Activated CD8-positive, alpha-beta memory T cell treated with anti-CD3 and anti-CD28 coated beads, Interleukin-2, amount 10 ng/mL, durations not matched to agents 7 days and 5 days (primary cell): ENCODE measurements at regions not wholly inside any gene's neighbourhood (a gene's known extent, or its start where the extent isn't known, plus 50 kb on each side); places are given as distances from the start of the nearest gene placed in this dataset.

Experiments
- ATAC-seq: fragments of 150-1000 bp; cut with Tn5 transposase; one replicate; pipeline ENCODE4 v1.10.0; 2021; ENCODE audit warnings: moderate library complexity
- CTCF ChIA-PET: fragments of 350-600 bp; sonication (Branson Sonifier 250); formaldehyde crosslinking; loops from one replicate; lab custom pipeline; 2021; ENCODE audit warnings: antibody characterized with exemption; lab: Charles Lee
- DNase-seq: peaks from one replicate; pipeline ENCODE4 v3.0.0-alpha.2; 2020
- H3K27ac Mint-ChIP-seq: one replicate; pipeline ENCODE4 v1.8.0; 2021; ENCODE audit warnings: mild to moderate bottlenecking, mixed read lengths
- H3K27me3 Mint-ChIP-seq: one replicate; pipeline ENCODE4 v1.8.0; 2021; ENCODE audit warnings: mixed read lengths
- H3K36me3 Mint-ChIP-seq: one replicate; pipeline ENCODE4 v1.8.0; 2021; ENCODE audit warnings: mild to moderate bottlenecking, mixed read lengths
- H3K4me1 Mint-ChIP-seq: one replicate; pipeline ENCODE4 v1.8.0; 2021; ENCODE audit warnings: mixed read lengths
- H3K4me3 Mint-ChIP-seq: one replicate; pipeline ENCODE4 v1.8.0; 2021; ENCODE audit warnings: mild to moderate bottlenecking, moderate library complexity, mixed read lengths
- H3K9me3 Mint-ChIP-seq: one replicate; pipeline ENCODE4 v1.8.0; 2022; ENCODE audit warnings: low read depth, mixed read lengths

DNA sequence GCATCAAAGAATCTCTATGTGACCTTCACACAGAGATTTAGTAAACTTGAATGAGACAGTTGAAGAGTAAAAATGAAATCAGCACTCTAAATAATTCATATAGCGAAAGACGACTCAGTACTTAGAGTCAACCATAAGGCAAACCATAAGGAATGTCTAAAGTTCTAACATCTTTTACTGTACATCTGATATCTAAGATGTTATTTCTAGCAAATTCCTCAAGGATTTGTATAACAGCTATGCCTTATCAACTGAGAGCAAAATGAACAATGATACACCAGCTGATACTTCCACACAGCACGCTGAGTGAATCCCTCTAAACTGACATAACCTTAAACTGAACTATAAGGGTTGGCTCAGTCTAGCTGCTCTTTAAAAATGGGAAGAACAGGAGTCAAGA, 760.3 kb downstream of the EFNA5 start:
- Mint-ChIP-seq H3K36me3 (no peaks in the 10 kb centered on the region), H3K9me3 (peaks cover 2% of the 10 kb centered on the region), H3K4me3 (no peak overlapping the region), H3K27ac (no peak overlapping the region), H3K4me1 (no peaks in the 10 kb centered on the region), H3K27me3 (no peaks in the 10 kb centered on the region)
- no peak for ATAC-seq
- no peak for DNase-seq
- CTCF ChIA-PET: no interaction called here

DNA sequence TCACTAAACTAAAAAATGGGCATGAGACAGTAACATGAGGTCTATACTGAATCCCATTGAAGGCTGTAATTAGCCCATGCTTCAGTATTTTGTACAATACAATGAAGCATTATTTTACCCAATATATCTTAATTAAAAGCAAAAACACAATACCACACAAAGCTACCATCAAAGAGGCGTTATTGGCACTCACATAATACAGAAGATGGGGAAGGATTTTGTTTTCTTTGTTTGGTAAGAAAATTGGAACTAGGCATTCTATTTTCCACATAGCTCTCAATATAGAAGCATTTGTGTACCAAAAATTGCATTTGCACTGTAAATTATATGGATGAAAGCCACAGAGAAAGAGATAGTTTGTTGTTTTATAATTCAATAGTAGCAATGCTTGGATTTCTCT, 761.0 kb downstream of the EFNA5 start:
- CTCF ChIA-PET: no interaction called here
- H3K27ac Mint-ChIP-seq: no peak overlapping the region

DNA sequence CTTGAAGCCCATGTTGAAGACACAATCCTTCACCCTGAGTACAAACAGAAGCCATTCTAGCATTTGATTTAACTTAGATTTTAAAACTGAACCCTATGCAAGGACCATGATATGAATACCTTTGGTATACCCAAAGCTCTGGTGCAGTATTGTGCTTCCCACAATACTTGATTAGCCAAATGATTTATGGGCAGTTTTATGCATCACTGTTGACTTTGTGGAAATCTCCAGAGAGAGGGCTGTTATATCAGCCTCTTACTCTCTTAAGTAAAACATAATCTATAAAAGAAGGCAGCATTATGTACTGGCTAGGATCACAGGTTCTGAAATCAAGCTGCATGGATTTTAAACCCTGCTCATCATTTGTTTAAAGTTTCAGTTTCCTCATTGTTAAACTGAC, 762.8 kb downstream of the EFNA5 start:
- ATAC-seq (no peak), DNase-seq (no peak)
- no peaks in the 10 kb centered on the region for H3K36me3 Mint-ChIP-seq
- no peak overlapping the region for H3K4me3 Mint-ChIP-seq
- H3K9me3 Mint-ChIP-seq: peaks cover 4% of the 10 kb centered on the region
- no peaks in the 10 kb centered on the region for H3K4me1 Mint-ChIP-seq
- no peaks in the 10 kb centered on the region for H3K27me3 Mint-ChIP-seq
- no peak overlapping the region for H3K27ac Mint-ChIP-seq
- CTCF ChIA-PET: no interaction called here

More for the DNA sequence above, 761.0 kb downstream of the EFNA5 start:
- no peaks in the 10 kb centered on the region for H3K4me1 Mint-ChIP-seq
- no peak overlapping the region for H3K4me3 Mint-ChIP-seq
- H3K27me3 Mint-ChIP-seq: no peaks in the 10 kb centered on the region
- ATAC-seq (no peak), DNase-seq (no peak)
- no peaks in the 10 kb centered on the region for H3K36me3 Mint-ChIP-seq
- H3K9me3 Mint-ChIP-seq: peaks cover 2% of the 10 kb centered on the region

DNA sequence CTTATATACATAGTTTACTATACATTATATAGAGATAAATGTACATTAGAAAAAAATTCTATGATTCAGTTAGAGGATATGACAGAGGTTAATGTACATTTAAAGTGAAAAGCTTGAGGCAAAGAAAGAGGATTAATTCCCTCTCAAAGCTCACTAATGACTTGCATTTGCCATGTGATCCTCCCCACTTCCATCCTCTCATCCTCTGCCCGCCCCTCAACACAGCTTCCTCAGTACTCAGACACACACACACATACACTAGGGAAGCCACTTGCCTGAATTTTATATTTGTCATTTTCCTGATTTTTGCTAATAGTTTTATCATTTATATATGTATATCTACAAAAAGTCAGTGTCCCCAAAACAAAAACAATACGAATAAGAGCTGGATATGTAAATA, 764.5 kb downstream of the EFNA5 start:
- Mint-ChIP-seq H3K4me1 (no peaks in the 10 kb centered on the region), H3K4me3 (no peak overlapping the region), H3K27me3 (no peaks in the 10 kb centered on the region), H3K27ac (no peak overlapping the region), H3K9me3 (peaks cover 4% of the 10 kb centered on the region), H3K36me3 (no peaks in the 10 kb centered on the region)
- no peak for DNase-seq
- no peak for ATAC-seq
- CTCF ChIA-PET: no interaction called here

DNA sequence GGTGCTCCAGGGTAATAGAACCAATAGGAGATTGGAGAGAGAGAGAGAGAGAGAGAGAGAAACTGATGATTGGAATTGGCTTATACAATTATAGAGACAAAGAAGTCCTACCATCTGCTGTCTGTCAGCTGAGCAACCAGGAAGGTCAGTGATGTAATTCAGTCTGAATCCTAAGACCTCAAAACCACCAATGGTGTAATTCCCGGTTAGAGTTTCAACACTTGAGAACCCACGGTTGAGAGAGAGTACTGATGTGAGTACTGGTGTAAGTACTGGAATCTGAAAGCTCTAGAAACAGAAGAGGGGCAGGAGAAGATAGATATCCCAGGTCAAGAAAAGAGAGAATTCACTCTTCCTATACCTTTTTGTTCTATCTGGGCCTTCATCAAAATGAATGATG, 775.8 kb downstream of the EFNA5 start:
- no peaks in the 10 kb centered on the region for H3K36me3 Mint-ChIP-seq
- H3K4me1 Mint-ChIP-seq: no peaks in the 10 kb centered on the region
- peaks cover 3% of the 10 kb centered on the region for H3K9me3 Mint-ChIP-seq
- CTCF ChIA-PET: no interaction called here
- ATAC-seq: no peak
- H3K4me3 Mint-ChIP-seq: no peak overlapping the region
- H3K27ac Mint-ChIP-seq: no peak overlapping the region
- no peak for DNase-seq
- H3K27me3 Mint-ChIP-seq: no peaks in the 10 kb centered on the region

DNA sequence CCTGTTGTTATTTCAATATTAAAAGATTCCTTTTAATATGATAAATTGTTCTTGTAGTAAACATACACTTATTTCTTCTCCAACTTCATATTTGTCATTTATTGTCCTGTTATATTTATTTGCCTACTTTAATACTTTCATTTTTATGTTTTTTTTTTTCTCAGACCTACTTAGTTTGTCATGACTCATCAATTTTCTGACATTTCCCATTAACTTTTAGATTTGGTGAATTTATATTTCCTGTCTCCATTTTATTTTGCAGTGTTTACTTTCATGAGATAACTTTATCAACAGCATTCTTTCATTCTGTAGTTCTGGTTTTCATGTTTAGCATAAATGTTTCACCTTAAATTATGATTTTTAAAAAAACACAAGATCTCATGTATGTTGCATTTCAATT, 788.7 kb downstream of the EFNA5 start:
- no peaks in the 10 kb centered on the region for H3K9me3 Mint-ChIP-seq
- CTCF ChIA-PET: no interaction called here
- H3K4me1 Mint-ChIP-seq: no peaks in the 10 kb centered on the region
- no peak for ATAC-seq
- H3K36me3 Mint-ChIP-seq: no peaks in the 10 kb centered on the region
- no peaks in the 10 kb centered on the region for H3K27me3 Mint-ChIP-seq
- no peak overlapping the region for H3K4me3 Mint-ChIP-seq
- H3K27ac Mint-ChIP-seq: no peak overlapping the region
- no peak for DNase-seq

DNA sequence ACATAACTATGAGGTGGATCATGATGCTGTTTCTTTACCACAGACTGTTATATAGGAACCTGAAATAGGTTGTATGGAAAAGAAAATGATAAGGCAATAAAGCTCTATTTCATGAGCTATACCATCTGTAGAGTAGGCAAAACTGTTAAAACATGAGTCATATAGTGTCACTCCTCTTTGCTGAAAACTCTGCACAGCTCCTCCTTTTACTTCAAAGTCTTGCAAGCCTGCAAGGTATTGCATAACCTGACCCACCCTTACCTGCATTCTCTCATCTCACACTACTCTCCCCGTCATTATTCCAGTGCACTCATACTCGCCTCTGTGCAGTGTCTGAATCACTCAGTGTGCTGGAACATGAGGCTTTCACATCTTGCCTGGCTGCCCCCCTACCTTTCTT, 790.1 kb downstream of the EFNA5 start:
- Mint-ChIP-seq H3K36me3 (no peaks in the 10 kb centered on the region), H3K27ac (no peak overlapping the region), H3K9me3 (peaks cover 3% of the 10 kb centered on the region), H3K4me3 (no peak overlapping the region), H3K27me3 (no peaks in the 10 kb centered on the region), H3K4me1 (no peaks in the 10 kb centered on the region)
- ATAC-seq (no peak), DNase-seq (no peak)
- CTCF ChIA-PET: no interaction called here

DNA sequence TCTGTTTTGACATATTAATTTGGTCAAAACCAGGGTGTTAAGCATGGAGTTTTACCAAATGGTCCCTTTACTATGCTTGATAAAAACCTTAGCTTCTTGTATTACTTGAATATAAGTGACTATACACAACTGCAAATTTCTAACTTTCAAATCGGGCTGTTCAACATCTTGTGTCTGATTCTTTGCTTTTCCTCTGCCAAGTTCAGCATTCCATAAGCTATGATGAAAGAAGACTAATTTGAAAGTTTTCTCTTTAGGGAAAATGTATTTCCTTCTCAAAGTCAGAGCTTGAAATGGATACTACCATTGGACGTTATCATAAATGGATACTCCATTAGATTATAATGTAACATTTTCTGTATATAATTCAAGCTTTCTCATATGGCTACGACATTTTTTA, 792.9 kb downstream of the EFNA5 start:
- ATAC-seq: no peak
- H3K36me3 Mint-ChIP-seq: no peaks in the 10 kb centered on the region
- peaks cover 3% of the 10 kb centered on the region for H3K9me3 Mint-ChIP-seq
- CTCF ChIA-PET: no interaction called here
- no peaks in the 10 kb centered on the region for H3K27me3 Mint-ChIP-seq
- H3K4me3 Mint-ChIP-seq: no peak overlapping the region
- H3K4me1 Mint-ChIP-seq: no peaks in the 10 kb centered on the region
- DNase-seq: no peak
- H3K27ac Mint-ChIP-seq: no peak overlapping the region

DNA sequence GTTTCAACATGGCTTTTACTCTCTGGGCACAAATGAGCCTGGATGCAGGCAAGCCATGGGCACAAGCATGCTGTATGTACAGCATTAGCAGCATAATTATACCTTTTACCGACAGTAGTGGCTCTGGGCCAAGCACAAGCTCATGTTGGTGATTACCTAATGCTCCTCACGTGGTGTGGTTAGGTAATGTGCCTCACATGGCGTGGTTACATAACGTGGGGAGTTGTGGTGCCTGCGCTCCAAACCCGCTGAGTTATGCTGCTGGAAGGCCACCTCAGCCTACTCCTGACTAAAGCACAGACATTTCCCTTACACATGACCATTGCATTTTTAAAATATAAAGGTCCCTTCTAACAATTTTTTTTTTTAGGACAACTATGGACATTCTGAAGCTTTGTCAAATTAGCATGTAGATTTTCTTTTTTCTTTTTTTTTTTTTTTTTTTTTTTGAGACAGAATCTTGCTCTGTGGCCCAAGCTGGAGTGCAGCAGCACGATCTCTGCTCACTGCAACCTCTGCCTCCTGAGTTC, 794.0 kb downstream of the EFNA5 start:
- Mint-ChIP-seq H3K27ac (no peak overlapping the region), H3K36me3 (no peaks in the 10 kb centered on the region), H3K4me1 (no peaks in the 10 kb centered on the region), H3K9me3 (peaks cover 3% of the 10 kb centered on the region), H3K27me3 (no peaks in the 10 kb centered on the region), H3K4me3 (no peak overlapping the region)
- CTCF ChIA-PET: no interaction called here
- no peak for DNase-seq
- ATAC-seq: no peak

DNA sequence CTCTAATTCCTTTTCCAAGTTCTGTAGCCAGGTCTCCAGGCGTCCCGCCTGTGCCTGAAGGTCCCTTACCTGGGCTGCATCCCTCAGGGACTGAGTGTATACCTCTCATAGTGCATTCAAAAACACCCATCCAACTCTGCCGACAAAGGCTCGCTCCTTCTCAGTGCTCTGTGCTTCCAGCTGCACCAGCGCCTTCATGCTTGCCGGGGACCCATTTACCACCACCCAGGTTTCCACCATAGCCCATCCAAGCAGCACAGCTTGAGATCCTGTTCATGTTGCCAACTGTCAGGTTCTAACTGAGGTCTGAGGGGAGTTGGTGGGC, 794.5 kb downstream of the EFNA5 start:
- Mint-ChIP-seq H3K9me3 (peaks cover 3% of the 10 kb centered on the region), H3K27ac (no peak overlapping the region), H3K4me1 (no peaks in the 10 kb centered on the region), H3K27me3 (no peaks in the 10 kb centered on the region), H3K36me3 (no peaks in the 10 kb centered on the region), H3K4me3 (no peak overlapping the region)
- ATAC-seq (no peak), DNase-seq (no peak)
- CTCF ChIA-PET: no interaction called here

DNA sequence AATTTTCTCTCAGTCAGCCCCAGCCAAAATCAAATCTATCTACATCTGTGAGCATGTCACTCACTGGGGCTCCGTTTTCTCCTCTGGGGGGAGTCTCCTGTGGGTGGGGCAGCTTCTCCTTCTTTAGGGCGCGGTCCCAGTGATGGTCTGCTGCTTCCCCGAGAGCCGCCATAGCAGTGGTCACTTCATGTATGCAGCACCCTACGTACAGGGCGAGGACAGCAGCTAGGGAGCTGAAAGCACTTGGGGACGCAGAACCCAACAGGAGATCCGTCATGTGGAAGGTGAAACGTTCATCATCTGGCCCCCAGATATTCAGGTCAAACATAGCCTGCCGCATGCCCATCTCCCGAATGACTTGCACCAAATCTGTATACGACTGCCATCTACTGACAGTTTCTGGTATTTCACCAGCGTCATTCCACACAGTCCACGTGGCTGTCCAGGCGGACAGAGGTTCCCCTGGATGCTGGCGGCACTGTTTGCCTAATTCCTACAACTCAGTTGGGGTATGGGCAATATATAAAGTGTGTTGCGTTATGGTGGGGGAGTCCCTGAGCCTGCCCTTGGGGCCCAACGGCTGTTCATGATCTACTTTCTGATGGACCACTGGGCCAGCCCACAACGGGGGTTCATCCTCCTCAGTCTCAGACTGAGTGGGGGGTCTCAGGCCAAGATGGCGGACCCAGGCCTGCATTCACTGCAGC, 795.0 kb downstream of the EFNA5 start:
- no peaks in the 10 kb centered on the region for H3K36me3 Mint-ChIP-seq
- peaks cover 3% of the 10 kb centered on the region for H3K9me3 Mint-ChIP-seq
- CTCF ChIA-PET: no interaction called here
- no peaks in the 10 kb centered on the region for H3K27me3 Mint-ChIP-seq
- no peak overlapping the region for H3K4me3 Mint-ChIP-seq
- no peaks in the 10 kb centered on the region for H3K4me1 Mint-ChIP-seq
- ATAC-seq (no peak), DNase-seq (no peak)
- H3K27ac Mint-ChIP-seq: no peak overlapping the region

DNA sequence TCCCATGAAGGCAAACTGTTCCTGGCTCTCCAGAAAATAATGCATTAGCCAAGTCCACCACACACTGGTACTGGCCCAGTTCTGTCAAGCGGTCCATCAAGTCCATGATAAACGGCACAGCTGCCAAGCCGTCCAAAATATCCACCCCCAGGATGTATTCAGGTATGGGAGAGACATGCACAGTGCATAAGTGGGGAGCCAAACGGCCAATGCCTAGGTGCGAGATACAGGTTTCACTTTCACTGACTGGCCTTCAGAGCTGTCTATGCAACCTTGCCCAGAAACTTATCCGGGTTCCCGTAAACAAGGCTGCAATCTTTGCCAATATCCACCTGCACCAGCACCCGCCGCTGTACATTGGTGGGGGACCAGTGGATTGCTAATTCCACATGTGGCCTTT, 795.8 kb downstream of the EFNA5 start:
- CTCF ChIA-PET: no interaction called here
- Mint-ChIP-seq H3K27ac (no peak overlapping the region), H3K4me3 (no peak overlapping the region), H3K4me1 (no peaks in the 10 kb centered on the region), H3K36me3 (no peaks in the 10 kb centered on the region), H3K27me3 (no peaks in the 10 kb centered on the region), H3K9me3 (peaks cover 3% of the 10 kb centered on the region)
- DNase-seq (no peak), ATAC-seq (no peak)

DNA sequence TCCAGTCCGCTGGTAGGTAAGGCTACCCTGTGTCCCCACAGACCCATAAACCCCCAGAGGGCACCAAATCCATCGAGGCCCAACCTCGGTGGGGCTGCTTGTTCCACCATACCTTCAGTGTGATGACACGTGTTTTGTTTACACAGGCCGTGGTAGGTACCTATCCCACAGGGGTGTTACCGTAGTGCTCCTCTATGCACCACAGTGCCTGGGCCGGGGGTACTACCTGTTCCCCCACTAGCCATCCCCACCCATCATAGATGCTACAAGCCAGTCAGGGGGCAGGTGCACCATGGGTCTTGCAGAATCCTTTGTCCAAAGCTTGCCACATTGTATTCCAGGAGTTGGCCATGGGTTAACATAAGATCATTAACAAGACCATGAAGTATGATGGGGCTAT, 796.2 kb downstream of the EFNA5 start:
- DNase-seq (no peak), ATAC-seq (no peak)
- no peaks in the 10 kb centered on the region for H3K27me3 Mint-ChIP-seq
- H3K27ac Mint-ChIP-seq: no peak overlapping the region
- H3K9me3 Mint-ChIP-seq: peaks cover 3% of the 10 kb centered on the region
- no peaks in the 10 kb centered on the region for H3K4me1 Mint-ChIP-seq
- CTCF ChIA-PET: no interaction called here
- H3K36me3 Mint-ChIP-seq: no peaks in the 10 kb centered on the region
- no peak overlapping the region for H3K4me3 Mint-ChIP-seq

DNA sequence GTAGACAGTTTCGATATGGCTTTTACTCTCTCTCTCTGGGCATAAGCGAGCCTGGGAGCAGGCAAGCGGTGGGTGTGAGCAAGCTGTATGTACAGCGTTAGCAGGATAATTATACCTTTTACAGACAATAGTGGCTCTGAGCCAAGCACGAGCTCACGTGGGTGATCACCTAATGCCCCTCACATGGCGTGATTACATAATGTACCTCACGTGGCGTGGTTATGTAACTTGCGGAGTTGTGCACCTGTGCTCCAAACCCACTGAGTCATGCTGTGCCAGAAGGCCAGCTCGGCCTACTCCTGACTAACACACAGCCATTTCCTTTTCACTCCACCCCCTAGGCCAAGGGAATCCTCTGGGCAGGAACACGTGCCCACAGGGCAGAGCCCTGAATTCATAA, 797.2 kb downstream of the EFNA5 start:
- Mint-ChIP-seq H3K9me3 (peaks cover 3% of the 10 kb centered on the region), H3K27me3 (no peaks in the 10 kb centered on the region), H3K27ac (no peak overlapping the region), H3K36me3 (no peaks in the 10 kb centered on the region), H3K4me3 (no peak overlapping the region), H3K4me1 (no peaks in the 10 kb centered on the region)
- DNase-seq (no peak), ATAC-seq (no peak)
- CTCF ChIA-PET: no interaction called here

DNA sequence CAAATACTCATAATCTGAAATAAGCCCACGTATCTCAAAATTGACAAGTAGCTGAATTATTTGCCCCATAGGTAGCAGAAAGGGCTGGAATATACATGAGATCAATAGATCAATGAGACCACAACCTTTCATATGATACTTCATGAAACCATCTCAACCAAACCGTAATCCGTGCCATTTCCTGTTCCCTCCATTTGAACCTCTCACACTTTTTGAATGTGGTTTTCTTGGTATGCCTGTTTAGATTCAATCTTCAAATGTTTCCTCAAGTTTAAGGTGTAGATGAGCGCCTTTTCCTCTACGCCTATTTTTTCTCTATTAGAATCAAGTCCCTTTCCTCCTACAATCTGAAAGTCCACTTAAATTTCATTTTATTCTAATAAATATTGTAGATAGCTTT, 805.5 kb downstream of the EFNA5 start:
- H3K4me1 Mint-ChIP-seq: no peaks in the 10 kb centered on the region
- no peak for ATAC-seq
- CTCF ChIA-PET: no interaction called here
- no peak overlapping the region for H3K4me3 Mint-ChIP-seq
- no peaks in the 10 kb centered on the region for H3K36me3 Mint-ChIP-seq
- H3K27ac Mint-ChIP-seq: no peak overlapping the region
- H3K27me3 Mint-ChIP-seq: no peaks in the 10 kb centered on the region
- peaks cover 2% of the 10 kb centered on the region for H3K9me3 Mint-ChIP-seq
- no peak for DNase-seq
